Activated T-helper 2 cell treated with anti-CD3 and anti-CD28 coated beads, Interferon-gamma antibody, Interleukin-2, Interleukin-4, amounts not matched to agents 10 μg/mL and 5 μg/mL and 100 μg/mL, durations not matched to agents 14 hours and 24 hours and 36 hours (primary cell): ENCODE measurements at regions not wholly inside any gene's neighbourhood (a gene's known extent, or its start where the extent isn't known, plus 50 kb on each side); places are given as distances from the start of the nearest gene placed in this dataset.

ENCODE experiments used
- DNase-seq: peaks from one replicate; pipeline ENCODE4 v3.0.0; 2021; ENCODE audit warnings: low spot score
- H3K27ac Mint-ChIP-seq: one replicate; pipeline ENCODE4 v1.8.0; 2021; ENCODE audit warnings: mixed read lengths
- H3K27me3 Mint-ChIP-seq: one replicate; pipeline ENCODE4 v1.8.0; 2021; ENCODE audit warnings: low read depth, mixed read lengths
- H3K36me3 Mint-ChIP-seq: one replicate; pipeline ENCODE4 v1.8.0; 2021; ENCODE audit warnings: low read depth, mixed read lengths
- H3K4me1 Mint-ChIP-seq: one replicate; pipeline ENCODE4 v1.8.0; 2021; ENCODE audit warnings: low read depth, mixed read lengths
- H3K4me3 Mint-ChIP-seq: one replicate; pipeline ENCODE4 v1.8.0; 2021; ENCODE audit warnings: low read depth, mild to moderate bottlenecking, moderate library complexity, mixed read lengths
- H3K9me3 Mint-ChIP-seq: one replicate; pipeline ENCODE4 v1.8.0; 2021; ENCODE audit warnings: mixed read lengths
- intact Hi-C: fragments of 100-400 bp; cut with micrococcal nuclease; formaldehyde crosslinking; loops from one replicate; pipeline ENCODE4 v1.15.1; 2023

- H3K4me3 Mint-ChIP-seq = no peak overlapping the region
- no peaks in the 10 kb centered on the region for H3K4me1 Mint-ChIP-seq
- intact Hi-C loops = no loop called here
- H3K27me3 Mint-ChIP-seq = no peaks in the 10 kb centered on the region
- DNase-seq = no peak
- no peaks in the 10 kb centered on the region for H3K9me3 Mint-ChIP-seq
- H3K36me3 Mint-ChIP-seq = no peaks in the 10 kb centered on the region
- no peak overlapping the region for H3K27ac Mint-ChIP-seq
Measured at GRCh38 chr9:81053298-81054025, 635.9 kb downstream of the TLE1 start.

- Mint-ChIP-seq H3K36me3 (no peaks in the 10 kb centered on the region), H3K27ac (no peak overlapping the region), H3K4me1 (no peaks in the 10 kb centered on the region), H3K27me3 (no peaks in the 10 kb centered on the region), H3K9me3 (no peaks in the 10 kb centered on the region), H3K4me3 (no peak overlapping the region)
- no peak for DNase-seq
- intact Hi-C loops = no loop called here
Measured at GRCh38 chr9:81052846-81053245, 636.5 kb downstream of the TLE1 start.

- H3K4me3 Mint-ChIP-seq = no peak overlapping the region
- no peaks in the 10 kb centered on the region for H3K4me1 Mint-ChIP-seq
- intact Hi-C loops = no loop called here
- no peaks in the 10 kb centered on the region for H3K36me3 Mint-ChIP-seq
- no peak for DNase-seq
- no peaks in the 10 kb centered on the region for H3K27me3 Mint-ChIP-seq
- no peaks in the 10 kb centered on the region for H3K9me3 Mint-ChIP-seq
- no peak overlapping the region for H3K27ac Mint-ChIP-seq
Measured at GRCh38 chr9:81047280-81047679, 642.1 kb downstream of the TLE1 start.

- no peaks in the 10 kb centered on the region for H3K4me1 Mint-ChIP-seq
- no peaks in the 10 kb centered on the region for H3K36me3 Mint-ChIP-seq
- DNase-seq = no peak
- intact Hi-C loops = no loop called here
- H3K27ac Mint-ChIP-seq = no peak overlapping the region
- no peaks in the 10 kb centered on the region for H3K27me3 Mint-ChIP-seq
- no peak overlapping the region for H3K4me3 Mint-ChIP-seq
- H3K9me3 Mint-ChIP-seq = no peaks in the 10 kb centered on the region
Measured at GRCh38 chr9:81045658-81046057, 643.7 kb downstream of the TLE1 start.

GRCh38 chr9:81037889-81038288 is 651.5 kb downstream of the TLE1 start:
- Mint-ChIP-seq H3K36me3 (no peaks in the 10 kb centered on the region), H3K27ac (no peak overlapping the region), H3K4me1 (no peaks in the 10 kb centered on the region), H3K4me3 (no peak overlapping the region), H3K9me3 (peaks cover 4% of the 10 kb centered on the region), H3K27me3 (no peaks in the 10 kb centered on the region)
- no peak for DNase-seq
- intact Hi-C loops = no loop called here

- H3K9me3 Mint-ChIP-seq = peaks cover 4% of the 10 kb centered on the region
- no peaks in the 10 kb centered on the region for H3K4me1 Mint-ChIP-seq
- DNase-seq = no peak
- no peak overlapping the region for H3K27ac Mint-ChIP-seq
- intact Hi-C loops = no loop called here
- H3K27me3 Mint-ChIP-seq = no peaks in the 10 kb centered on the region
- H3K36me3 Mint-ChIP-seq = no peaks in the 10 kb centered on the region
- H3K4me3 Mint-ChIP-seq = no peak overlapping the region
Measured at GRCh38 chr9:81035601-81036000, 653.7 kb downstream of the TLE1 start.

GRCh38 chr9:81035171-81035570 is 654.2 kb downstream of the TLE1 start:
- peaks cover 4% of the 10 kb centered on the region for H3K9me3 Mint-ChIP-seq
- intact Hi-C loops = no loop called here
- H3K4me1 Mint-ChIP-seq = no peaks in the 10 kb centered on the region
- H3K4me3 Mint-ChIP-seq = no peak overlapping the region
- no peaks in the 10 kb centered on the region for H3K27me3 Mint-ChIP-seq
- no peak overlapping the region for H3K27ac Mint-ChIP-seq
- H3K36me3 Mint-ChIP-seq = no peaks in the 10 kb centered on the region
- no peak for DNase-seq

GRCh38 chr9:81032831-81033230 is 656.5 kb downstream of the TLE1 start:
- intact Hi-C loops = no loop called here

GRCh38 chr9:81032030-81032572 is 657.2 kb downstream of the TLE1 start:
- H3K4me3 Mint-ChIP-seq = no peak overlapping the region
- no peaks in the 10 kb centered on the region for H3K36me3 Mint-ChIP-seq

More at GRCh38 chr9:81032831-81033230, 656.5 kb downstream of the TLE1 start:
- no peak for DNase-seq
- Mint-ChIP-seq H3K36me3 (no peaks in the 10 kb centered on the region), H3K27me3 (no peaks in the 10 kb centered on the region), H3K27ac (no peak overlapping the region), H3K4me3 (no peak overlapping the region), H3K4me1 (no peaks in the 10 kb centered on the region), H3K9me3 (peaks cover 4% of the 10 kb centered on the region)

GRCh38 chr9:81031422-81032029 is 657.8 kb downstream of the TLE1 start:
- no peak overlapping the region for H3K4me3 Mint-ChIP-seq
- intact Hi-C loops = no loop called here
- H3K36me3 Mint-ChIP-seq = no peaks in the 10 kb centered on the region
- H3K27ac Mint-ChIP-seq = no peak overlapping the region
- peaks cover 4% of the 10 kb centered on the region for H3K9me3 Mint-ChIP-seq
- no peaks in the 10 kb centered on the region for H3K27me3 Mint-ChIP-seq
- no peak for DNase-seq
- H3K4me1 Mint-ChIP-seq = no peaks in the 10 kb centered on the region

More at GRCh38 chr9:81032030-81032572, 657.2 kb downstream of the TLE1 start:
- intact Hi-C loops = no loop called here
- Mint-ChIP-seq H3K9me3 (peaks cover 4% of the 10 kb centered on the region), H3K27me3 (no peaks in the 10 kb centered on the region), H3K4me1 (no peaks in the 10 kb centered on the region), H3K27ac (no peak overlapping the region)
- no peak for DNase-seq

GRCh38 chr9:81030027-81030426 is 659.3 kb downstream of the TLE1 start:
- intact Hi-C loops = no loop called here
- H3K36me3 Mint-ChIP-seq = no peaks in the 10 kb centered on the region
- H3K4me3 Mint-ChIP-seq = no peak overlapping the region
- H3K9me3 Mint-ChIP-seq = peaks cover 4% of the 10 kb centered on the region
- H3K4me1 Mint-ChIP-seq = no peaks in the 10 kb centered on the region
- H3K27ac Mint-ChIP-seq = no peak overlapping the region
- H3K27me3 Mint-ChIP-seq = no peaks in the 10 kb centered on the region
- no peak for DNase-seq

GRCh38 chr9:81028504-81028903 is 660.8 kb downstream of the TLE1 start:
- Mint-ChIP-seq H3K4me1 (no peaks in the 10 kb centered on the region), H3K9me3 (peaks cover 4% of the 10 kb centered on the region), H3K36me3 (no peaks in the 10 kb centered on the region), H3K27me3 (no peaks in the 10 kb centered on the region), H3K27ac (no peak overlapping the region), H3K4me3 (no peak overlapping the region)
- DNase-seq = no peak
- intact Hi-C loops = no loop called here

GRCh38 chr9:81022177-81022576 is 667.2 kb downstream of the TLE1 start:
- Mint-ChIP-seq H3K36me3 (no peaks in the 10 kb centered on the region), H3K27me3 (no peaks in the 10 kb centered on the region), H3K4me3 (no peak overlapping the region), H3K4me1 (no peaks in the 10 kb centered on the region), H3K27ac (no peak overlapping the region), H3K9me3 (peaks cover 4% of the 10 kb centered on the region)
- DNase-seq = no peak
- intact Hi-C loops = no loop called here
